ENCODE measurements at regions not wholly inside any gene's neighbourhood (a gene's known extent, or its start where the extent isn't known, plus 50 kb on each side); places are given as distances from the start of the nearest gene placed in this dataset.

- no peak for DNase-seq
Observed at GRCh38 chr13:111955412-111956065, 111.4 kb upstream of the SOX1 start.

DNA sequence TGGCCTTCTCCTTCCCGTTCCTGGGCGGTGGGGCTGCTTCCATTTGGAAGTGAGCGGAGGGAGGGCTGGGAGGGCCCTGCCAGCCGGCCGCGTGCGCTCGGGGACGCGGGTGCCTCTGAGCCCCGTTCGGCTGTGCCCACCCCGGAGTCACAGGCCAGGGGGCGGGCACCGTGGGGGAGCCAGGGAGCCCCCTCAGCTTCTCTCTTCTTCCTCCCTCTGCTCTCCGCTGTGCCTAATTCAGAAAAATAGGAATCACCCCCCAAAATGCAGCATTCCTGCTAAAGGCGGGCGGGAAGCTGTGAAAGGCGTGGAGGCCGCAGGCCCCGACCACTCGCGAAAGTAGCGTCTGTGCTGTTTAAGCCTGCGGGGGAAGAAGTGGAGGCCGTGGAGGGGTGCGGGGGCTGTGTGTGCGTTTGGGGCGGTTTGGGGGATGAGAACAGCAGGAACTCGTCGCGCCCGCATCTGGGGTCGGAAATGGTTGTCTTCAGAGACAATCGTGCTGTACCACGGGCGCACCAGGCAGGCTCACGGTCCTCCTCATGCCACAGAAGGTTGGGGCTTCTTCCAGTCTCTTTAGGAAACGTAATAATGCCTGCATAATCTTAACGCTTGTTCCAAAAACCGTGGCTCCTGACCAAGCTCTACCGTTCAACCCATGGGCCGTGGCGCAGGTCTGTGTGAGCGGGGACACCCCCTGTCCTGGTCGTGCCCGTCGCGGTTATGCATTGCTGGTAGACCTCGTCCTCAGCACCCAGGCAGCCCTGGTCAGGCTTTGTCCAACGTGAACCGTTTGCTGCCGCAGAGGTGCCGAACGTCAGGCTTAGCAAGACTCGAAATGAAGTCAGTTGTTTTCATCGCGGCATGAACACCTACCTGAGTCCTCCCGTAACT lies 110.4 kb upstream of the SOX1 start:
- DNase-seq, result no peak

GRCh38 chr13:111957913-111958450 lies 109.0 kb upstream of the SOX1 start:
- DNase-seq, result no peak

DNA sequence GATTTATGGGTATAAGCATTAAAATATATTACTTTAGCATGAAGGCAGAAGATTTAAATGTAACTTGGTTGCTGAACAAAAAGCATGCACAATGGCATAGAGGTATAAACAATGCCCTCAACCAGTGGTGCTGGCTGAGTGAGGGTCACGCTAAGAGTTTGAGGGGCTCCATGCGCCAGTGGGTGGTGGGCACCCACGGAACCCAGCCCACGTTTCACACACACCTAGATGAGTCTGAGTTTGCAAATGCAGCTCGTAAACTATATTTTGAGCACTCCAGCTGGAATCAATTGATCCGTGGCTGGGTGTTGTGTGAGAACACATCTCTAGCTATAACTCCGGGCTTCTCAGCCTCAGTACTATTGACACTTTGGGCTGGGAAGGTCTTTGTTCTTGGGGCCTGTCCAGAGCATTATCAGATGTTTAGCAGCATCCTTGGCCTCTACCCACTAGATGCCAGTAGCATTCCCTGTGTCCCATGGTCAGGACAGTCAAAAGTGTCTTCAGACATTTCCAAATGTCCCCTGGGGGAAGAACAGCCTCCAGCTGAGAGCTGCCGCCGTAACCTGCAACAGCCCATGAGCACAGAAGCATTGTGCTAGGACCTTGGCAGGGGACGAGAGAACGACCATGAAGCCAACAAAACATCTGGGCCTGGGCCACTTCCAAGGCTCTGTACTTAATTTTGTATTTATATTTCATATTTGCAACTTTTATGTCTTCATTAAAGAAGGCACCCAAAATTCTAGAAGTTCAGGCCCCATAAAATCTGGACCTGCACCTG lies 108.1 kb upstream of the SOX1 start:
- DNase-seq, result no peak

- DNase-seq, result no peak
Observed at GRCh38 chr13:111960152-111960772, 106.7 kb upstream of the SOX1 start.

GRCh38 chr13:111961236-111961635 lies 105.7 kb upstream of the SOX1 start:
- DNase-seq, result no peak

- DNase-seq, result no peak
Observed at GRCh38 chr13:111961651-111962192, 105.2 kb upstream of the SOX1 start.

- DNase-seq, result peak; percentile 62
Observed at GRCh38 chr13:111962431-111962891, 104.5 kb upstream of the SOX1 start.

- no peak for DNase-seq
Observed at GRCh38 chr13:111963031-111963430, 103.9 kb upstream of the SOX1 start.

GRCh38 chr13:111964411-111965035 lies 102.4 kb upstream of the SOX1 start:
- DNase-seq, result no peak

GRCh38 chr13:111965466-111966214 lies 101.3 kb upstream of the SOX1 start:
- DNase-seq, result no peak

DNA sequence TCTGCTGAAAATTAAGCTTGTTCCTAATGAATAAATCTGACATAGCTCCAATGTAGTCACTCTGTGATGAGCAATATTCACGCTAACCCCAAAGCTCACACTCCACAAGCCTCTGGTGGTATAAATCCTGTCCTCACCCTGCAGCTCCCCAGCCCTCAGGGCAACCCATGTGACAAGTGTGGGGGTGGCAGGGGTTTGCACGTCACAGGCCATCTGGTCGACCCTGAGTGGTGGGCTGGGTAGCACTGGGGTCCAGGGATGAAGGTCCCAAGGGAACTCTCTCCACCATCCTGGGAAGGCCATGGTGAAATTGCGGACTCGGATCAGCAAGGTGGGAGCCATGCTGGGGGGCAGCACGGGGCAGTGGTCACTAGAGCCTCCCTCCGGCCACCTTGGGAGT lies 100.0 kb upstream of the SOX1 start:
- DNase-seq, result no peak

DNA sequence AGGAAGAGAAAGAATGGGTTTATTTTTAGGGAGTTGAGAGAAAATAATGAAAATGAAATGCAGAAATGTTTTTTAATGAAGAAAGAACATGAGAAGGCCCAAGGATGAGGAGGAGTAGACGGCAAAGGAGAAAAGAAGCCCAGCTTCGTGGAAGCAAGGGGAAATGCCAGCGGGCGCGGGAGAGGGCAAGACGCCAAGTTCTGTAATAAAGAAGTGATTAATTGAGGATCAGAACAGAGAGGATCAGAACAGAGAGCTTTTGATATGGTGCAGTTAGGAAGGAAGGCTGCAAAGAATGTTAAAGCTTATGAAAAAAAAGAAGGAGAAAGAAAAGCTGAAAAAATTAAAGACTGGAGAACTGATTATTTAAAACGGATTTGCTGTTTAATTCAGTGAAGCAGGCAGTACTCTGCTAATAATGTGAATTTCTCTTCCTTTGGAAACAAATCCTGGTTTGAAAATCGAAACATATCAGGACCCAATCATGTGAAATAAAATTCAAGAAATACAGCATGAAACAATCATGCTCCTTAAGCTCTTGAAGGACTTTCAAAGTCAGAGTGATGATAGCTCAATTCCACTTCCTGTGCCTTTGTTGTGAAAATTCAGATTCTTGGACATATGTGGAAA lies 99.3 kb upstream of the SOX1 start:
- no peak for DNase-seq

GRCh38 chr13:111968336-111969010 lies 98.5 kb upstream of the SOX1 start:
- no peak for DNase-seq

DNA sequence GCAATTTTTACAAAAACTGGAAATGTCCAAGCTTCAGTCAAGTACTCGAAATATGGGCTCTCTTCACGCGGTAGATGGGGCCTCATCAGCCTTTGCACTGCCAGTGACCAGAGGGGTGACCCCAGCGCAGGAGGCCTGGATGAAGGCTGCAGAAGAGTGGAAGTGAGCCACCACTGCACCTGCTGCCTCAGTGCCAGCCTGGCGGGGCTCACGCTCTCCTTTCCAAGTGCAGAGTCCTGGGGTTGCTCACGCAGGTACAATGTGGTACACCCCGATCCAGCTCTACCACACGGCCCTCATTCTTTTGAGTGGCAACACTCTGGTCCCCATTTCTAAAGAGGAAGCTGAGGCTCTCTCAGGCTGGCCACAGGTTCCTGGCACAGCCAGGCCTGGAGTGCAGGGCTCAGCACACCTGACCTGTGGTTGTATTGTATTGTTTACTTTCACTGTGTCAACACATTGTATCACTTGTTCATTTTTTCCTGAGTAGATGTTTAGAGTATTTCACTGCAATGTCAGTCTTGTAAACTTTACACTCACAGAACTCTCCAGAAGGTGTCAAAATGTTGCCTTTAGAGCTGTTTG lies 97.3 kb upstream of the SOX1 start:
- DNase-seq, result no peak

- no peak for DNase-seq
Observed at GRCh38 chr13:111970494-111971141, 96.3 kb upstream of the SOX1 start.

GRCh38 chr13:111971891-111972780 lies 94.8 kb upstream of the SOX1 start:
- no peak for DNase-seq

GRCh38 chr13:111973186-111973585 lies 93.8 kb upstream of the SOX1 start:
- DNase-seq, result no peak

All from GF-D8 (cell line).